PC-9 (cell line): ENCODE measurements at regions not wholly inside any gene's neighbourhood (a gene's known extent, or its start where the extent isn't known, plus 50 kb on each side); places are given as distances from the start of the nearest gene placed in this dataset.

Experiments
- BruUV-seq: library from RNA; stranded (reverse); fragments of 400-500 nt; replicated peaks from 2 replicates; lab custom pipeline; 2021; lab: Mats Ljungman, UMichigan
- CTCF ChIA-PET: fragments of 300-600 bp; sonication (Branson Sonifier 250); formaldehyde crosslinking; loops from one replicate; lab custom pipeline; 2022; ENCODE audit warnings: antibody characterized with exemption; lab: Charles Lee
- POLR2A ChIA-PET: fragments of 300-600 bp; sonication (Branson Sonifier 250); formaldehyde crosslinking; loops from one replicate; lab custom pipeline; 2022; ENCODE audit warnings: antibody characterized with exemption; ENCODE audit not compliant: unreplicated experiment; lab: Charles Lee
- DNase-seq, 2 experiments: peaks; one replicate each; pipeline versions ENCODE4 v3.0.0 to v3.0.0-alpha.2; 2015 to 2022; ENCODE audit warnings: mixed read lengths in 1 of 2
- H2AFZ ChIP-seq: fragments of 200-600 bp; sonication (generic); 2 replicates; pipeline ENCODE4 v1.8.1; 2017; ENCODE audit warnings: antibody characterized with exemption
- H3F3A ChIP-seq: fragments of 200-600 bp; sonication (generic); 2 replicates; pipeline ENCODE4 v1.8.1; 2017; ENCODE audit warnings: antibody characterized with exemption, mild to moderate bottlenecking, low read depth; ENCODE audit not compliant: insufficient read depth
- H3K27ac ChIP-seq: fragments of 200-600 bp; sonication (generic); 2 replicates; pipeline ENCODE4 v1.6.1; 2016; ENCODE audit warnings: mixed run types
- H3K27me3 ChIP-seq: fragments of 200-600 bp; sonication (generic); 2 replicates; pipeline ENCODE4 v1.6.1; 2016; ENCODE audit warnings: low read depth, mixed run types; ENCODE audit not compliant: insufficient read depth
- H3K36me3 ChIP-seq: fragments of 200-600 bp; sonication (generic); 2 replicates; pipeline ENCODE4 v1.6.1; 2016; ENCODE audit warnings: low read depth, mixed run types
- H3K4me1 ChIP-seq: fragments of 200-600 bp; sonication (generic); replicated peaks from 2 replicates; pipeline ENCODE4 v1.6.1; 2016; ENCODE audit warnings: mixed run types; ENCODE audit not compliant: insufficient read depth
- H3K4me2 ChIP-seq: fragments of 200-600 bp; sonication (generic); 2 replicates; pipeline ENCODE4 v1.6.1; 2017; ENCODE audit warnings: mixed run types
- H3K4me3 ChIP-seq: fragments of 200-600 bp; sonication (generic); 2 replicates; pipeline ENCODE4 v1.6.1; 2016; ENCODE audit warnings: mixed run types
- H3K79me2 ChIP-seq: fragments of 200-600 bp; sonication (generic); 2 replicates; pipeline ENCODE4 v1.6.1; 2017; ENCODE audit warnings: low read depth, mixed run types
- H3K9me2 ChIP-seq: fragments of 200-600 bp; sonication (generic); 2 replicates; pipeline ENCODE4 v1.8.1; 2017; ENCODE audit warnings: mild to moderate bottlenecking; ENCODE audit not compliant: insufficient read depth
- H3K9me3 ChIP-seq: fragments of 200-600 bp; sonication (generic); 2 replicates; pipeline ENCODE4 v1.8.1; 2016; ENCODE audit warnings: low read depth; ENCODE audit not compliant: insufficient read depth
- H4K20me1 ChIP-seq: fragments of 200-600 bp; sonication (generic); 2 replicates; pipeline ENCODE4 v1.8.1; 2017; ENCODE audit not compliant: insufficient read depth
- EZH2 ChIP-seq: fragments of 200-600 bp; sonication (generic); IDR thresholded peaks from 2 replicates; pipeline ENCODE4 v1.8.0; 2017; ENCODE audit warnings: antibody characterized with exemption, low read depth
- intact Hi-C: fragments of 100-400 bp; cut with micrococcal nuclease; formaldehyde crosslinking; loops from one replicate; pipeline ENCODE4 v1.10.0; 2022; ENCODE audit not compliant: unreplicated experiment
- TF ChIP-seq, protein P1 (sequence below): fragments of 200-600 bp; sonication (generic); conservative IDR thresholded peaks from 2 replicates; pipeline ENCODE4 v1.6.1; 2017; ENCODE audit warnings: mixed run types, antibody characterized with exemption, mild to moderate bottlenecking, moderate library complexity

DNA sequence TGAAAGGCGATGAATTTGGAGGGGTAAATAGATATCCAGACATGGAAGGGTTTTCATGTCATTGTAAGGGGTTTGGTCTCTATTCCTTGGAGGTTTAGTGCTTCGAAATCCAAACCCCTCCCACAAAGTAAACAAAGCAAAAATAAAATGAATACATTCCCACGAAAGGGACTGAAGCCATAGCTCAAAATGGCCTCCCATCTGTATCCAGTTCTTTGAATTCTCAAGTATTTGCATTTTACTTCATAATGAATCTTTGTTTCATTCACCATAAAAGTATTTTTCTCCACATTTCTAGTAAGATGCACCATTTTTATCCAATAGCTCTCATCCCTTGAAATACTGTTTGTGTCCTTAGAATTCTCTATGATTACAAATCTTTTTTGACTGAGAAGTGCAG, 103.2 kb upstream of the DTNA start:
- H3K9me2 ChIP-seq = no peaks in the 10 kb centered on the region
- H3F3A ChIP-seq = no peaks in the 10 kb centered on the region
- BruUV-seq = no TSS peak
- no peaks in the 10 kb centered on the region for H3K27me3 ChIP-seq
- no peaks in the 10 kb centered on the region for H3K9me3 ChIP-seq
- DNase-seq = no peak
- ChIA-PET CTCF (interaction anchor here (0.5 kb wide), 1 partner anchor 257 kb away, joined by 7 read pairs; no protein-coding TSS in a partner anchor), POLR2A (no interaction called here)
- H2AFZ ChIP-seq = no peak overlapping the region
- intact Hi-C loops = no loop called here
- no peak for TF ChIP-seq EZH2
- TF ChIP-seq, protein P1, sequence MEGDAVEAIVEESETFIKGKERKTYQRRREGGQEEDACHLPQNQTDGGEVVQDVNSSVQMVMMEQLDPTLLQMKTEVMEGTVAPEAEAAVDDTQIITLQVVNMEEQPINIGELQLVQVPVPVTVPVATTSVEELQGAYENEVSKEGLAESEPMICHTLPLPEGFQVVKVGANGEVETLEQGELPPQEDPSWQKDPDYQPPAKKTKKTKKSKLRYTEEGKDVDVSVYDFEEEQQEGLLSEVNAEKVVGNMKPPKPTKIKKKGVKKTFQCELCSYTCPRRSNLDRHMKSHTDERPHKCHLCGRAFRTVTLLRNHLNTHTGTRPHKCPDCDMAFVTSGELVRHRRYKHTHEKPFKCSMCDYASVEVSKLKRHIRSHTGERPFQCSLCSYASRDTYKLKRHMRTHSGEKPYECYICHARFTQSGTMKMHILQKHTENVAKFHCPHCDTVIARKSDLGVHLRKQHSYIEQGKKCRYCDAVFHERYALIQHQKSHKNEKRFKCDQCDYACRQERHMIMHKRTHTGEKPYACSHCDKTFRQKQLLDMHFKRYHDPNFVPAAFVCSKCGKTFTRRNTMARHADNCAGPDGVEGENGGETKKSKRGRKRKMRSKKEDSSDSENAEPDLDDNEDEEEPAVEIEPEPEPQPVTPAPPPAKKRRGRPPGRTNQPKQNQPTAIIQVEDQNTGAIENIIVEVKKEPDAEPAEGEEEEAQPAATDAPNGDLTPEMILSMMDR = no peak
- no peaks in the 10 kb centered on the region for H3K79me2 ChIP-seq
- H3K36me3 ChIP-seq = no peaks in the 10 kb centered on the region
- H3K4me1 ChIP-seq = no peaks in the 10 kb centered on the region
- no peak overlapping the region for H3K4me3 ChIP-seq
- no peak overlapping the region for H3K27ac ChIP-seq
- no peaks in the 10 kb centered on the region for H4K20me1 ChIP-seq
- H3K4me2 ChIP-seq = no peak overlapping the region

DNA sequence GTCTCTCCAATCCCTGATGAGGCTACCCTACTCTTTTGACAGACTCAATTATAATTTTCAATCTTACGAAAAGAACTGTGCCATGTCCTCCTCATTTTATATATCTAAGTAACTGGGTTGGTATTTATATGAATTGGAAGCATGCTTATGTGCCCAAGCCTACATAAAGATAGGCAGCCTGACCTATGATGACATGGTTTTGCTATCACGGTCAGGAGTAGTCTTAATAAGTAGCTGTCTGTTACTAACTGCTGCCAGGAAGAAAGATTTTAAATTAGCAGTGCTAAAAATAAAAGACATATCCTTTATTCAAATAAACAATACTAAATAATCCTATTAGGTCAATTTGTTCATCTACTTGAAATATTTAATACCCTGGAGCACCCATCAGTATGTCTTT, 102.0 kb upstream of the DTNA start:
- no peak overlapping the region for H3K4me3 ChIP-seq
- no peaks in the 10 kb centered on the region for H3F3A ChIP-seq
- no peak overlapping the region for H3K4me2 ChIP-seq
- no peaks in the 10 kb centered on the region for H3K79me2 ChIP-seq
- no peaks in the 10 kb centered on the region for H3K9me2 ChIP-seq
- H2AFZ ChIP-seq = no peak overlapping the region
- H3K9me3 ChIP-seq = no peaks in the 10 kb centered on the region
- no peak for TF ChIP-seq EZH2
- TF ChIP-seq, protein P1 = no peak
- no peaks in the 10 kb centered on the region for H3K36me3 ChIP-seq
- H3K27ac ChIP-seq = no peak overlapping the region
- H3K27me3 ChIP-seq = no peaks in the 10 kb centered on the region
- no TSS peak for BruUV-seq
- intact Hi-C loops = no loop called here
- CTCF ChIA-PET = no interaction called here
- POLR2A ChIA-PET = no interaction called here
- no peaks in the 10 kb centered on the region for H4K20me1 ChIP-seq
- H3K4me1 ChIP-seq = no peaks in the 10 kb centered on the region
- no peak for DNase-seq

DNA sequence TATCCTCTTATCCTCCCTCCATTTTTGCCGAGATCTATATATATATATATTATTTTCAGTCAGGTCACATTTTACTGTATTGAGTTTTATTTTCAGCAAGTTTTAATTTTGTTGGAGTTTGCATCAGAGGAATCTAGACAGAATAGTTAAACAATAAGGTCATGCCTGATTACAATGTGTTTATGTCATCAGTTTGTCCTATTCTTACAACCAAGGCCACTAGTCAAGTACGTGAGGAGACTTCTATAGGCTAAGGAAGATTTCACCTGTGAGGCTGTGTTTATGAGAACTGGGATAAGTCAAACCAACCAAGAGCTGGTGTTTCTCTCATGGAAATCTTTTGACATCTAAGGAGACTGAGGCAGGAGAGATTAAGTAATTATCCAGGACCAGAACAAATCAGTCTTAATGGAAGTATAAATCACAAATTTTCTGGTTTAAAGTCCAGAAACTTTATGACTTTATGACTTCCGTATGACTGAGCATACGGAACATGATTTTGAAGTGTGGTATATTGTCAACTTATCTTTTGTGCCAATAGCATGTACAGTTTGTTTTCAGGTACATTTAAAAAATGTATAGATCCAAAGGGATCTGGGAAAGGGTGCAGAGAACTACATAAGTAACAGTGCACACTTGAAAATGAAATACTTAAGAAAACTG, 100.0 kb upstream of the DTNA start:
- Histone ChIP-seq H3K79me2 (no peaks in the 10 kb centered on the region), H3K36me3 (no peaks in the 10 kb centered on the region), H2AFZ (no peak overlapping the region), H4K20me1 (no peaks in the 10 kb centered on the region), H3K27ac (no peak overlapping the region), H3F3A (no peaks in the 10 kb centered on the region), H3K4me2 (no peak overlapping the region), H3K9me3 (no peaks in the 10 kb centered on the region), H3K4me1 (no peaks in the 10 kb centered on the region), H3K4me3 (no peak overlapping the region), H3K9me2 (no peaks in the 10 kb centered on the region), H3K27me3 (no peaks in the 10 kb centered on the region)
- no TSS peak for BruUV-seq
- intact Hi-C loops = no loop called here
- ChIA-PET POLR2A (no interaction called here), CTCF (no interaction called here)
- TF ChIP-seq EZH2 = no peak
- TF ChIP-seq, protein P1 = no peak
- no peak for DNase-seq
